ENCODE measurements at regions not wholly inside any gene's neighbourhood (a gene's known extent, or its start where the extent isn't known, plus 50 kb on each side); places are given as distances from the start of the nearest gene placed in this dataset.

DNA sequence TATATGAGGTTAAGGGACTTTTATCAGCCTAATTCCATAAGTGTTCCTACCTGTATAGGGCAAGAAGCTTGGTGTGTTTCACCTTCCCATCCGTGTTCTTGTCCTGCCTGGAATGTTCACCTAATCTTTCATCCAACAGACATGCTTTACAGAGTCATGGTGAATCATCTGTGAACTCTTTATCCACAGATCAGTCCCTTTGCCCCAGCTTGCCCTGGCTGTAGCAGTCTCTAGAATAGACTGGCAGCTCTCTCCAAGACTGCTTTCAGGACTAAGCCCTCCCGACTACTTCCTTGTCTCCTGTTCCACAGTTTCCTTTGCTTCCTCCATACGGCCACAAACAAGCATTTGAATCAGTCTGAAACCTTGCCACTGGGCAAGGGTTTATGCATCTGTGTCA is 177.9 kb upstream of the IL15 start:
- TF ChIP-seq, protein P1, sequence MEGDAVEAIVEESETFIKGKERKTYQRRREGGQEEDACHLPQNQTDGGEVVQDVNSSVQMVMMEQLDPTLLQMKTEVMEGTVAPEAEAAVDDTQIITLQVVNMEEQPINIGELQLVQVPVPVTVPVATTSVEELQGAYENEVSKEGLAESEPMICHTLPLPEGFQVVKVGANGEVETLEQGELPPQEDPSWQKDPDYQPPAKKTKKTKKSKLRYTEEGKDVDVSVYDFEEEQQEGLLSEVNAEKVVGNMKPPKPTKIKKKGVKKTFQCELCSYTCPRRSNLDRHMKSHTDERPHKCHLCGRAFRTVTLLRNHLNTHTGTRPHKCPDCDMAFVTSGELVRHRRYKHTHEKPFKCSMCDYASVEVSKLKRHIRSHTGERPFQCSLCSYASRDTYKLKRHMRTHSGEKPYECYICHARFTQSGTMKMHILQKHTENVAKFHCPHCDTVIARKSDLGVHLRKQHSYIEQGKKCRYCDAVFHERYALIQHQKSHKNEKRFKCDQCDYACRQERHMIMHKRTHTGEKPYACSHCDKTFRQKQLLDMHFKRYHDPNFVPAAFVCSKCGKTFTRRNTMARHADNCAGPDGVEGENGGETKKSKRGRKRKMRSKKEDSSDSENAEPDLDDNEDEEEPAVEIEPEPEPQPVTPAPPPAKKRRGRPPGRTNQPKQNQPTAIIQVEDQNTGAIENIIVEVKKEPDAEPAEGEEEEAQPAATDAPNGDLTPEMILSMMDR (IDR thresholded peaks at IDR 0.05; ENCODE audit: borderline replicate concordance, extremely low read depth, low read length, poor library complexity, severe bottlenecking), result no peak
- TF ChIP-seq EZH2 (IDR thresholded peaks at IDR 0.05; ENCODE audit: borderline replicate concordance, low read depth, low read length, severe bottlenecking), result no peak

All from DND-41 (cell line).